ENCODE measurements at regions not wholly inside any gene's neighbourhood (a gene's known extent, or its start where the extent isn't known, plus 50 kb on each side); places are given as distances from the start of the nearest gene placed in this dataset.

DNA sequence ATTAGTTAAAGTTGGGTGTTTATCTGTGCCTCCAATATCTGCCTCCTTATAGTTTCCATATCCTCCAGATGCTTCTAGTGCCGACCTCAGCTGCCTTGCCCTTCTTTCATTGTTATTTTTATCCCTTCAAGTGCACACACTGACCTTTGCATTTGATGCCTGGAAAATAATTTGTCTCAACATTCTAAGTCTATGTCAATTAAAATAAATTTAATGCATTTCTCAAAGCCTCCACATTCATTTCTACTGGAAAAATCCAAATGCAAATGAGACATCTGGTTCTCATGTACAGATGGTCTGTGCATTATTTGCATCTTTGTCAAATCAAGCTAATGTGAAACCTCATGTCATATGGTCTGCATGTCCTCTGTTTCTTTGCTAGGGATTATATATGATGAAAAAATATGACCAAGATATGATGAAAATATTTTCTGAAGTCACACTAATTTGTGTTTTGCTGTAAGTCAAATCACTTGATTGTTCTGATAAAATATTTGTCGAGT, 61.4 kb downstream of the TMEM100 start:
- Histone ChIP-seq H3K36me3 (no peaks in the 10 kb centered on the region), H3K9me3 (no peaks in the 10 kb centered on the region), H3K27ac (peak overlapping the region in 1 of 4 donors; percentile 71), H3K27me3 (no peaks in the 10 kb centered on the region), H3K4me3 (no peak overlapping the region), H3K4me1 (peaks cover 0 to 22% (median 6%) of the 10 kb centered on the region in 4 donors)
- no peak for DNase-seq (ENCODE audit: low spot score in 2 of 2)
- TF ChIP-seq, protein P1, sequence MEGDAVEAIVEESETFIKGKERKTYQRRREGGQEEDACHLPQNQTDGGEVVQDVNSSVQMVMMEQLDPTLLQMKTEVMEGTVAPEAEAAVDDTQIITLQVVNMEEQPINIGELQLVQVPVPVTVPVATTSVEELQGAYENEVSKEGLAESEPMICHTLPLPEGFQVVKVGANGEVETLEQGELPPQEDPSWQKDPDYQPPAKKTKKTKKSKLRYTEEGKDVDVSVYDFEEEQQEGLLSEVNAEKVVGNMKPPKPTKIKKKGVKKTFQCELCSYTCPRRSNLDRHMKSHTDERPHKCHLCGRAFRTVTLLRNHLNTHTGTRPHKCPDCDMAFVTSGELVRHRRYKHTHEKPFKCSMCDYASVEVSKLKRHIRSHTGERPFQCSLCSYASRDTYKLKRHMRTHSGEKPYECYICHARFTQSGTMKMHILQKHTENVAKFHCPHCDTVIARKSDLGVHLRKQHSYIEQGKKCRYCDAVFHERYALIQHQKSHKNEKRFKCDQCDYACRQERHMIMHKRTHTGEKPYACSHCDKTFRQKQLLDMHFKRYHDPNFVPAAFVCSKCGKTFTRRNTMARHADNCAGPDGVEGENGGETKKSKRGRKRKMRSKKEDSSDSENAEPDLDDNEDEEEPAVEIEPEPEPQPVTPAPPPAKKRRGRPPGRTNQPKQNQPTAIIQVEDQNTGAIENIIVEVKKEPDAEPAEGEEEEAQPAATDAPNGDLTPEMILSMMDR (IDR thresholded peaks at IDR 0.05) = no peak
- TF ChIP-seq POLR2A (IDR thresholded peaks at IDR 0.05) (no peak), EP300 (IDR thresholded peaks at IDR 0.05) (no peak)
- 45 to 53% methylated on average over 2 of the region's 2 CpGs for WGBS, 2 donors

DNA sequence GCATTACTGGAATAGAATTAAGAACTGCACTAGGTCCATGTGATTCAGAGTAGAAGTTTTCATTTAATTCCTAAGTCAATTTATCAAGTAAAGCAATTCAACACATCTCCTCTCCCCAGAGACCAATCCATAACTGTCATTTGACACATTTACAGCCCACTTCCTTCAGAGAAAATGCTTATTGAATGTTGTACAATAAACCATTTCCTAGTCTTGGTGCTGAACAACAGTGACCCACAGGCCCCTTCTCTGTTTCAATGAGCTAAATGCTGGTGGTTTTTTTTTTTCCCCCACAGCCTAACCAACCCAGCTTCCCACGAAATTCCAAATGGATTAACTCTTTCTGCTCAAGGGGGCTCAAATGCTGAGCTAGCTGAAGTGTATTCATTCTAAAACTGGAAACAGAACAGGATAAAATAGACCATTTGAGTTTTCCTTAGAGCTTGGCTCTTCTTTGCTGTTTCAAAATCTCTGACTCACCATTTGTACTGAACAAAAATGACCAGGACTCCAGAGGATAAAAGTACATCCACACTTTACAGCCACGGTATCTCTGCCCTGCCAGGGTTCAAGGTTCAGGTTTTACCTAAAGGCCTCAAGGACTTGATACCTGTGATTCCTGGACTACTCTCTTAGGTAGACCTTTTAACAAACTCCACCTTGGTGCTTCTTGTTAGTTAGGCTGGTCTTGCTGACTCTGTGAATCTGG, 62.3 kb downstream of the TMEM100 start:
- WGBS, 2 donors = 7 to 16% methylated on average over 2 of the region's 2 CpGs
- Histone ChIP-seq H3K9me3 (no peaks in the 10 kb centered on the region), H3K27ac (peak overlapping the region in 3 of 4 donors; percentile 21 to 71 (median 40)), H3K36me3 (no peaks in the 10 kb centered on the region), H3K27me3 (no peaks in the 10 kb centered on the region), H3K4me1 (peaks cover 0 to 23% (median 6%) of the 10 kb centered on the region in 4 donors), H3K4me3 (no peak overlapping the region)
- DNase-seq (ENCODE audit: low spot score in 2 of 2) = peak in 1 of 2 donors; percentile 21
- TF ChIP-seq EP300 (IDR thresholded peaks at IDR 0.05) = peak in 1 of 2 donors; percentile 30
- TF ChIP-seq, protein P1 (IDR thresholded peaks at IDR 0.05) = no peak

DNA sequence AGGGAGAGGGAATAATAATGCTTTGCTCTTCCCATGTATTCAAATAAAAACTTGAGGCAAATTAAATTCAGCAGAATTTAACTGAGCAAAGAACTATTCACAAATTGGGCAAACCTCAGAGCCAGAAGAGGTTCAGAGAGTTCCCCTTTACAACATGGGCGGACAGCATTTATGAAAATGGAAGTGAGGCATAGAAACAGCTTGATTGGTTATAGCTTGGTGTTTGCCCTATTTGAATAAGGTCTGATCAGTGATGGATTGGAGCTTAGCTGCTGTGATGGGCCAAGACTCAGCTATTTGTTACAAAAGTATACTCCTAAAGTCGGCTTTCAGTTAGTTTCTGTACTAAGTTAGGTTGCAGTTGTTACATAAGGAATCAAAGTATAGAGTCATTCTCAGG, 63.0 kb downstream of the TMEM100 start:
- Histone ChIP-seq H3K4me3 (no peak overlapping the region), H3K9me3 (no peaks in the 10 kb centered on the region), H3K27me3 (no peaks in the 10 kb centered on the region), H3K36me3 (no peaks in the 10 kb centered on the region), H3K4me1 (peaks cover 0 to 30% (median 8%) of the 10 kb centered on the region in 4 donors), H3K27ac (peak overlapping the region in 2 of 4 donors; percentile 40 to 71)
- TF ChIP-seq POLR2A (IDR thresholded peaks at IDR 0.05) = no peak
- no peak for TF ChIP-seq EP300 (IDR thresholded peaks at IDR 0.05)
- TF ChIP-seq, protein P1 (IDR thresholded peaks at IDR 0.05) = no peak
- DNase-seq (ENCODE audit: low spot score in 2 of 2) = no peak
- WGBS, 2 donors = 74 to 79% methylated on average over 2 of the region's 2 CpGs

DNA sequence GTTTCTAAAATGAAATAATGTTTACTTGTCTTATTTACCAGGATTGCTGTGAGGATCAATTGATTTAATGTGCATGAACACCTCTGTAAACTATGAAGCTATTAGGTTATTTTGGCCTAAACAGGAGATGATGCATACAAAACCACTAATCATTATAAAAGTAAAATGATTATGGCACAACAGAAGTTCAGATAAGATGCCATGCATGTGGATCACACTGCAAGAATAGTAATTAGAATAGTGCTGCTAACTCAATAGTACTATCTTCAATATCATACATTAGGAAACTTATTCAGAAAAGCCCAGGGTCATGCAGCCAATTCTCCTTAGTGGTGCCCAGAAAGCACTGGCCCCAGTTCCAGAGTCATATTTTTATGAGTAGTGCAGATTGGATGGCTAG, 66.9 kb downstream of the TMEM100 start:
- Histone ChIP-seq H3K4me1 (peaks cover 0 to 26% (median 8%) of the 10 kb centered on the region in 4 donors), H3K9me3 (no peaks in the 10 kb centered on the region), H3K27me3 (no peaks in the 10 kb centered on the region), H3K27ac (no peak overlapping the region), H3K36me3 (no peaks in the 10 kb centered on the region), H3K4me3 (no peak overlapping the region)
- DNase-seq (ENCODE audit: low spot score in 2 of 2) = no peak
- no peak for TF ChIP-seq EP300 (IDR thresholded peaks at IDR 0.05)
- TF ChIP-seq, protein P1 (IDR thresholded peaks at IDR 0.05) = no peak
- TF ChIP-seq POLR2A (IDR thresholded peaks at IDR 0.05) = no peak

DNA sequence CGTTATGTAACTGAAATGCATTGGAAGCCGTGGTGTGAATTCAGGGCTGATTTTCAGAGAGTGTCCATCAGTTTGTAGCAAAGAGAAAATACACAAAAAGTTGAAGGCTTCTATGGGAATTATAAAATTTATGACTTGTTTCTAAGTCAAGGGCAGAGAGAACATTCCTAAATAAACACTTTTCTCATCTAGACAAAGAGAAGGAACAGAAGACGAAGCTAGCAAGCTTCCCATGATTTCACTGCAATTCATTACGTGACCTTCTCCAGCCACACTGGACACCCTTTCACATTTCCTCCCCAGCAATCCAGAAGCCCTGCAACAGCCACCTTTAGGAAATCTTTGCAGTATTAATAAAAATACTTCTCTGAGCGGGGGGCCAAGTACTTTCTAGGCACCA, 67.8 kb downstream of the TMEM100 start:
- peaks cover 0 to 16% (median 4%) of the 10 kb centered on the region in 4 donors for H3K4me1 ChIP-seq
- no peak overlapping the region for H3K4me3 ChIP-seq
- H3K27me3 ChIP-seq = no peaks in the 10 kb centered on the region
- H3K36me3 ChIP-seq = no peaks in the 10 kb centered on the region
- TF ChIP-seq POLR2A (IDR thresholded peaks at IDR 0.05) = no peak
- no peak for DNase-seq (ENCODE audit: low spot score in 2 of 2)
- H3K9me3 ChIP-seq = no peaks in the 10 kb centered on the region
- H3K27ac ChIP-seq = no peak overlapping the region
- 27 to 32% methylated on average over 5 of the region's 5 CpGs for WGBS, 2 donors
